ENCODE measurements at regions not wholly inside any gene's neighbourhood (a gene's known extent, or its start where the extent isn't known, plus 50 kb on each side); places are given as distances from the start of the nearest gene placed in this dataset.

GRCh38 chr7:132072873-132073272 lies 503.4 kb downstream of the PLXNA4 start:
- H3K27me3 ChIP-seq (replicated peaks), result peaks cover 2% of the 10 kb centered on the region
- no peak overlapping the region for H3K27ac ChIP-seq
- no peak overlapping the region for H3K4me3 ChIP-seq (ENCODE audit: low read depth, low read length)
- DNase-seq, result no peak
- TF ChIP-seq CTCF (IDR thresholded peaks at IDR 0.05; ENCODE audit: low read depth, low read length, missing control alignments), result no peak
- in situ Hi-C loops (cut with HindIII; ENCODE audit: low pct_ligation_motif_present, low sequenced_read_pairs), result no loop called here
- H3K36me3 ChIP-seq (replicated peaks), result no peaks in the 10 kb centered on the region

GRCh38 chr7:132072165-132072564 lies 504.1 kb downstream of the PLXNA4 start:
- no peak for TF ChIP-seq CTCF (IDR thresholded peaks at IDR 0.05; ENCODE audit: low read depth, low read length, missing control alignments)

GRCh38 chr7:132069306-132069705 lies 507.0 kb downstream of the PLXNA4 start:
- no peak for TF ChIP-seq CTCF (IDR thresholded peaks at IDR 0.05; ENCODE audit: low read depth, low read length, missing control alignments)
- Histone ChIP-seq H3K4me3 (ENCODE audit: low read depth, low read length) (no peak overlapping the region), H3K27ac (no peak overlapping the region), H3K36me3 (replicated peaks) (no peaks in the 10 kb centered on the region), H3K27me3 (replicated peaks) (no peaks in the 10 kb centered on the region)
- in situ Hi-C loops (cut with HindIII; ENCODE audit: low pct_ligation_motif_present, low sequenced_read_pairs), result no loop called here
- DNase-seq, result no peak

More at GRCh38 chr7:132072165-132072564, 504.1 kb downstream of the PLXNA4 start:
- no peak overlapping the region for H3K4me3 ChIP-seq (ENCODE audit: low read depth, low read length)
- no peak overlapping the region for H3K27ac ChIP-seq
- DNase-seq, result no peak
- in situ Hi-C loops (cut with HindIII; ENCODE audit: low pct_ligation_motif_present, low sequenced_read_pairs), result no loop called here
- H3K27me3 ChIP-seq (replicated peaks), result peaks cover 2% of the 10 kb centered on the region
- H3K36me3 ChIP-seq (replicated peaks), result no peaks in the 10 kb centered on the region

GRCh38 chr7:132066761-132067171 lies 509.5 kb downstream of the PLXNA4 start:
- Histone ChIP-seq H3K27ac (peak overlapping the region; percentile 50), H3K27me3 (replicated peaks) (no peaks in the 10 kb centered on the region), H3K36me3 (replicated peaks) (no peaks in the 10 kb centered on the region), H3K4me3 (ENCODE audit: low read depth, low read length) (no peak overlapping the region)
- TF ChIP-seq CTCF (IDR thresholded peaks at IDR 0.05; ENCODE audit: low read depth, low read length, missing control alignments), result no peak
- in situ Hi-C loops (cut with HindIII; ENCODE audit: low pct_ligation_motif_present, low sequenced_read_pairs), result no loop called here
- peak; percentile 43 for DNase-seq

- no peak for TF ChIP-seq CTCF (IDR thresholded peaks at IDR 0.05; ENCODE audit: low read depth, low read length, missing control alignments)
- no peaks in the 10 kb centered on the region for H3K27me3 ChIP-seq (replicated peaks)
- peak overlapping the region; percentile 50 for H3K27ac ChIP-seq
- no peaks in the 10 kb centered on the region for H3K36me3 ChIP-seq (replicated peaks)
- in situ Hi-C loops (cut with HindIII; ENCODE audit: low pct_ligation_motif_present, low sequenced_read_pairs), result no loop called here
- DNase-seq, result peak; percentile 11
- H3K4me3 ChIP-seq (ENCODE audit: low read depth, low read length), result no peak overlapping the region
Observed at GRCh38 chr7:132065989-132066603, 509.7 kb upstream of the PODXL start.
